ENCODE measurements at regions not wholly inside any gene's neighbourhood (a gene's known extent, or its start where the extent isn't known, plus 50 kb on each side); places are given as distances from the start of the nearest gene placed in this dataset.
"Not testable (repeated sequence)": the region's sequence is repeated elsewhere in the genome, so short reads cannot be mapped to it uniquely, and the experiment has no call there.

DNA sequence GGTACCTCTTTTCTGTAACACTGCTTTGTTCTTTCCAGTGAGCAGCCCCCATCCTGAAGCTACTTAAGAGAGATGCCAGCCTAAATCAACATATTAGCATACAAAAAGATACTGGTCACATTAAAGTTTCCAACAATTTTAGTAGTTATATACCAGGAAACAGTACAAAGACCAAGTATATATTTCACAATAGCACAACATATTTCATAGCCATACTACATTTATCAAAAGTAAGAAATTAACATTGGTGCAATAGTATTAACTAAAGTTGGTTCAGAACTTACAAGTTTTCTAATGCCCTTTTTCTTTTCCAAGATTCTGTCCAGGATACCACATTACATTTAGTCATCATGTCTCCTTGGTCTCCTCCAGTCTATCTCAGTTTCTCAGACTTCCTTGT lies 641.0 kb upstream of the GJE1 start:
- no peak for DNase-seq

DNA sequence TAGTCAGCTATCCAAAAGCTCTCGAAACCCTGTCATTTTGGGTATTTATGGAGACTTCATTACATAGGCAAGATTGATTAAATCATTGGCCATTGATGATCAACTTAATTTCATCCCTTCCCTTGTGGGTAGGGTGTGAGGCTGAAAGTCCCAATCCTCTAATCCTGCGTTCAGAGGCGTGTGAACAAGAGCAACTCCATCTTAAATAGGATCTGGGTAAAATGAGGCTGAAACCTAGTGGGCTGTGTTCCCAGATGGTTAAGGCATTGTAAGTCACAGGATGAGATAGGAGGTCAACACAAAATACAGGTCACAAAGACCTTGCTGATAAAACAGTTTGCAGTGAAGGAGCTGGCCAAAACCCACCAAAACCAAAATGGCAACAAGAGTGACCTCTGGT lies 641.7 kb upstream of the GJE1 start:
- DNase-seq = no peak

DNA sequence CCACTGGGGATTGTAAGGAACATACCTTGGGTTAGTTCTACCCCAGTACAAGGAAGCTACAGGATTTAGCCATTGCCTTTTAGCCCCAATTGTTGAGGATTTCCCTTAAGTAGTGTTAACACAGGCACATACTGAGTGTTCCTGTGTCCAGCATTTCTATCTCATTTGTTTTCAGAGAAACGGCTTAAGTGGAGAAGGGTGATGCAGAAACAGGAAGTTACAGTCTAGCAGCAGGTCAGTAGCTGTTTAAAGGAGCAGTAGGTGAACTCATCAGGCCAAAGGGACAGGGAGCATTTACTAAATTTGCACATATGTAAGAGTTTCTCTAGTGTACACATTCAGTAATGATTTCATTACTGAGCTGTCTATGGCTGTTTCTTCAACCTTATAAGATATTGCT lies 644.2 kb upstream of the GJE1 start:
- no peak for DNase-seq

DNA sequence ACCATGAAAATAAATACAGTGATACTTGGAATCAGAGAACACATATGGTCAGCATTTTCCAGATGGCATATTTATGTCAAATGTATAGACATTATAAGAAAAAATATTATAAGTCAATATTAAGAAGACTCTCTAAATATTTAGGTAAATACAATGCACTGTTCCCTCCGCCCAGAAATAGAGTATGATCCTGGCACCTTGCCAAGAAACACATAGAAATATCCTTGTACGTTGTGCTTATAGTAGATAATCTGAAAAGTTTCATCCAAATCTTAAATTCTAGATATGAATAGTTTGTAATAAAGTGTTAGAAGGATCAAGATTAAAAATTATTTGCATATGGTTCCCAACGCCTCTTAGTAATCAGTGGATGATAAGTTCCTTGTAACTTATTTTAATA lies 645.8 kb upstream of the GJE1 start:
- no peak for DNase-seq

DNA sequence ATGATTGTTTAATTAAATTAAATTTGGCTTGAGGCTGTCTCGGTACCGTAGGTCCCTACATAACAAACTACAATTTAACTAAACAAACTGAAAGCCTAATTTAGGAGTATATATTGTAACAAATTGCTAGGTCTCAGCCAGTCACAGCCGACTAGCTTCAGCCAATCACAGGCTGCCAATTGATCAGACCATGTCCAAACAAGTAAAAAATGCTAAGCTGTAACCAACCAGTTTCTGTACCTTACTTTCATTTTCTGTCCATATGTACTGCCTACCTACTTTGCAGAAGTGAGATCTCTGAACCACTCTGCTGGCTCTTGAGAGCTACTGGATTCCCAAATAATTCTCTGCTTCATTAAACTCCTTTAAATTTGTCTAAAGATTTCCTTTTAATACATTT lies 648.0 kb upstream of the GJE1 start:
- peak; percentile 37 for DNase-seq

DNA sequence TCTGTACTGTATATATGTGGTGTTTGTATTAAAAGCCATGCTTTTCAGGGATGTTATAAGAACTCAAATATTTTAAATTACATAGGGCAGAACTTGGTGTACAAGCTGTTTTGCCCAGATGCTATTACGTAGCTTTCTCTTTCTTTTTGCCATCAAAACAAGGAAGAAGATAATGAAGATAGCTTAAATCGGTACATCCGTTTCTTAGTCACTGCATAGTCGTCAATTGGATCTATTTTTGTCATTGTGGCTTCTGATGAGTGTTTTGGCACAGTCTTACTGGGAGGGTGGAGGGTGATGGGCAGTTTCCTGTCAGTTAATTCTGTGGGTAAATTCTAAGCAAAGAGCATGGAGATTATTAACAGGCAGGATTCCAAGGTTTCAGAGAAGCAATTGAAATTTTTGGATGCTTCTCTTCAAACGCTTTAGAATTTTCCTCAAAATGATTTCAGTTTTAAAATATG lies 649.1 kb upstream of the GJE1 start:
- DNase-seq = peak; percentile 64

DNA sequence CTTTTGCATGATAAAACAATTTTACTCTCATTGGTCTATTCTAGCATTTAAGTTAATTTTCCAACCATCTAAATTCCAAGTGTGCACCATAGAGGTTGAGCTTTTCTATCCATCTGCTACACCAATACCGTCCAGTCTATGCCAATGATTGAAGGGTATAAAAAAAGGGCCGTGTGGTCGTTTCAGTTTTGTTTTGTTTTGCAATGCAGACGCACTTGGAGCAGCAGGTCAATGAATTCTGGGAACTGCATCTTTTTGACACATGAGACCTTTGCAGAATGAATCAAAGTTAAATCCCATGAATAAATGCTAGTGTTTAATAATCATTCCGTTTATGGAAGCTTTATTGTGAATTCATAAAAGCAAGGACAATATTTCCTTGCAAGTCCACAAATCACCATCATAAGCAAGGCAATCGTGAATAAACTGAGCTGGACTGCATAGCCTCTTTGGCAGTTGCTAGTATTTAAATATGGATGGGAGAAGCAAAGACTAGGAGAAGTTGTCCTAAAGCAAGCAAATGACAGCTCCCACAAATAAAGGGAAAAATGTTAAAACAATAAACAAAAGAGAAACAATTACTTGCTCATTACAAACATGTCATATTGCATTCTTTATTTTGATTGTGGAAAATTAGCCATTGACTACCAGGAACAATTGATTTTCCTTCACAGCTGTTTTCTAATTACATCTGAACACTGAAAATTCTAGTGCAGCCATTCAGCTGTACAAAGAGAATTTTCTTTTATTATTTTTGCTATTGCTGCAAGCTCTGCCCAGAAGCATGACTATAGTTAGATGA lies 649.7 kb upstream of the GJE1 start:
- no peak for DNase-seq

DNA sequence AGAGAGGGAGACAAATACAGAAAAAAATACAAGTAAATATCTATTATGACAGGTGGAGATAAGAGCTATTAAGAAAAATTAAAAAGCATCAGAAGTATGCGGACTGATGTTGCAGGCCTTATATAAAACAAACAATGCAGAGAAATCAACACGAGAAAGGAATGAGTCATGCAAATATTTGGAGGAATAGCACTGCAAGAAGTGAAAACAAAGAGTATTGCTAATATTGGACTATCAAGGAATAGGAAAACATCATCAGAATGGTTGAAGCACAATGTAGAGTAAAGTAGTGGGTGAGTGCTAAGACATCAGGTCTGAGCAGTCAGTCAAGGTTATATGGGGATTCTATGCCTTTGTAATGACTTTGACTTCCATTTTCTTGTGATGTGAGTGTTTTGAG lies 657.5 kb upstream of the GJE1 start:
- no peak for DNase-seq

DNA sequence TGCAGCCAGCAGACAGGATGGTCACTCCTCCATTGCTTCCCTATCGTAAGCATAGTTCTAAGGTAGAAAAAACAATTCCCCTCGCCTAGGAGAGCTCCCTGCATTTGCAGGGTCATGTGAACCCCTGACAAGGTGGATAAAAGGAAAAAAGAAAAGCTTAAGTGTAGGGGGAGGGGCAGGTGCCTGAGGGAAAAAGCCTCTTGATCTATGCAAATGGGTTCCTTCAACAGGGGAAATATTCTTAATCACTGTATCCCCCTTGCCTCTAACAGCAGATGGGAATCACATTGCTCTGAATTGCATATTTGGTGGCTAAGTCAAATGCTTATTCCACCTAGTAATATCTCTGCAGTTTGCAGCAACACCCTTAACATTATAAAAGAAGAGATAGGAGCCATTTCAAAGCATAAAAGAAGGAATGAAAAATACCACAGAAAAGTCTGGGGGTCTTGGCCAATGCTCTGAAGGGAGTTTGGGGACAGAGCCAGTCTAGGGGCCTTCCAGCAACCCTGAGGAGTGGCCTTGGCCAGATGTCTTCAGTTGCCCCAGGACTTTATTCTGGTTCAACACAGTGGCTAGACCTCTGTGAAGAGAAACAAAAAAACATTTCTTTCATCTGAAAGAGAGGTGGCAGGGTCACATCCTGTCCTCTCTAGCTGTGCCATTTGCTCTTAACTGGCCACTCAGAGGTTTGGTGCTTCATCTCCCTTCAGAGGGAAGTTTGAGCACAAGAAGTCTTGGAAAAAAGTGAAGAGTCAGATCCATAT lies 660.4 kb upstream of the GJE1 start:
- DNase-seq = no peak

DNA sequence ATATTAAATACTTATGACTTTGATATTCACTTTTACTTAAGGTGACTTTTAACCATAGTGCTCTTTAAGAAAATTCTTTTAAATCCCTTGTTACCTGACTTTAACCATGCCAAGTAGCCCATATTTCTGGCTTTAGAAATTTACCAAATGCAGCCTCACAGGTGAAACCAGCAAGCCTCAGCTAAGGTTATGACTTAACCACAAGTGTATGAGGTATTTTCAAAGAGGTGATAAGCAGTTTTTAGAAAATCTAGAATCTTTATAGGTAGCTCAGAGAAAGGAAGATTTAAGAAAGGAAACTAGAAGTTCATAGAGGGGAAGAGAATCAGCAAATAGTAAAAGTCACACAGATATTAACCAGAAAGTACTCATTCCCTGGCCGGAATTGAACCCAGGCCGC lies 661.9 kb upstream of the GJE1 start:
- no peak for DNase-seq

DNA sequence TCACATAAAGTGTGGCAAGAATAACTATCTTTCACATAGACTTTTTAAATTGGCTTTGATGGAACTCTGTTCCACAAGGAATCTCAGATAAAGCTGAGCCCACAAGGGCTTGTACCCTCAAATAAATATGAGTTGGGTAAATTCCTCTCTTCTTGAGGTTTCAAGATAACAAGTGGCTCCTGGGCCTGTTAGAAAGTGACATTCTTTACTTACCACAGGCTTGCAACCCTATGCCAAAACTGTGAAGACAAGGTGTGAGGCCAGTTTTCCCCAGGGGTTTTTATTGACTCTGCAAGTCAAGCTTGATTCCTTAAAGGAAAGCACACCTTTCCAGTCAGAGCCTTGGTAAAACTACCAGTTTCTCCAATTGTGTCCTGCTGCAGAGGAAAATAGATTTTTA lies 664.8 kb upstream of the GJE1 start:
- no peak for DNase-seq

DNA sequence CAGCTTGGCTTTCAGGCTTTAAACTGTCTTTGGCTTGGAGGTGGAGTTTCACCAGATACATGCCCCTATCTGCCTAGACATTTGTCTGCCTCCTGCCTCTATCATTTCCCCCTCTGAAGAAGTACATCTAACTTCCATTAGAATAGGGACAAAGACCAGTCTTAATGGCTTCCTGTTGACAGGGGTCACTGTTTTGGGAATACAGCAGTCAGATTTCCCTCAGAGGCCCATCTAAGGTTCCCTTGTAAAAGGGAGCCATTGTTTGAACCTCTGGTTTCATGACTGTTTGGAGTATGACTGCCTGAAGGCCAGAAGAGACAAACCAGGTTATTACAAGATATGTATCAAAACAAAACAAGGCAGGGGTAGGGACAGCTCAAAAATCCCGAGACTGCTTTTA lies 665.7 kb upstream of the GJE1 start:
- DNase-seq = no peak

DNA sequence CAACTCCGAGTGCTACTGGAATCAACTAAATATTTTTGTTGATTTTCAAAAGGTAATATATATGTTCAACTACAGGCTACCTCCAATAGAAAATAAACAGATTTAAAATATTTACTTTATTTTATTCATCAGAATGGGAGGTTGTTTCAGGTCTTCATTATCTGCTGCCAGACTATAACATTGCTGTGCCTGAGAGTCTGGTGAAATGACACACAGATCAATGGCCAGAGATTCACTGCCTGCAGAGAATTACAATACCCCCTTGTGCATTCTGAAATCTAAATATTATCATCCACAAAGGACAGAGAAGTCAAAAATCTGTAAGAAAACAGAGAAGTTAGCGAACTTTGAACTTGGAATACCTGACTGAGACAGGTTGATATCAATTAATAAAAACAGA lies 667.8 kb upstream of the GJE1 start:
- DNase-seq = no peak

DNA sequence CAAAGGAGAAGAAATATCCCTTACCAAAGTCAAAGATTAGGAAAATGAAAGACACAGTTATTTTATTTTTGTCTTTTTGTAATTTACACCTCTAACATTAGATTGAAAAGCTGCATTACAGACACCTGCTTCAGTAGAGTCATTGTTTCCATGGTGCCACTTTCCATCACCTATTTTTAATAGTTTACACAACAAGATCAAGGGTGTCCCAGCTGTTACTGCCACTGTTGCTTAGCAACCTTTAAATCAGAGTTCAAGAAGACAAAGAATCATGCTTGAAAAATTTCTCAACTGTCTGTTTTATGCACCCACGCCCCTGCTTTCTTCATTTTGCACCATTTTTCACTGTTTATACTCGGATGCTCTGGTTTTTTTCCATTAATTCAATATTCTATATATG lies 668.2 kb upstream of the GJE1 start:
- DNase-seq = no peak

DNA sequence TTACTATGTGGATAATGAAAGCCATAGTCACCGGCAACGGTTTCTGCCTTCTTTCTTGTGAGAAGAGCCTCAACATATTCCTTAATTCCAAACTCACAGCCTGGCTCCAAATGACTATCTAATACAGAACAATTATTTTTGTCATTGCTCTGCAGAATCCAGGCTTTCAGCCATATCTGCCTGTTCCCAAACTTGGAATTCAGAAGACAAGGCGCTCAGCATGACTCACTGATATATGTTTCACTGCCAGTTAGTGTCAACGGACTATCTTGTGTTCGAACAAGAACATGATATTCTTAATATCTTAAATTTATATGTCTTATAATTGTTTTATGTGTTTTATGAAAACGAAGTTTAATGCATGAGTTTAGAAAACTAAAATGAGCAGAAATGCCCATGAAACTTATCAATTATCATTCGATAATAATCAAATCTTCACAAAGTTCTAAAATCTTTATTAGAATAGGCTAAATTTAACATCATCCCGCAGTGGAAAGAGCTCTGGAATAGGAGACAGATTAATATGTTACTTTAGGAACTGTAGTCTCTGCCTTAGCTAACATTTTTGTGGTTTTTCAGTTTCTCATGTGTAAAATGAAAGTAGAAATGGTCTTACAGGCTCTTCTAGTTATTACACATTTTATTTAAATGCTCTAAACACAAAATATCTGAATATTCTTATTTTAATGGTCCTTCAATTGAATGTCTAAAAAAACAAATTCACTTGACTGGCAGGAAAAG lies 669.3 kb upstream of the GJE1 start:
- DNase-seq = no peak

DNA sequence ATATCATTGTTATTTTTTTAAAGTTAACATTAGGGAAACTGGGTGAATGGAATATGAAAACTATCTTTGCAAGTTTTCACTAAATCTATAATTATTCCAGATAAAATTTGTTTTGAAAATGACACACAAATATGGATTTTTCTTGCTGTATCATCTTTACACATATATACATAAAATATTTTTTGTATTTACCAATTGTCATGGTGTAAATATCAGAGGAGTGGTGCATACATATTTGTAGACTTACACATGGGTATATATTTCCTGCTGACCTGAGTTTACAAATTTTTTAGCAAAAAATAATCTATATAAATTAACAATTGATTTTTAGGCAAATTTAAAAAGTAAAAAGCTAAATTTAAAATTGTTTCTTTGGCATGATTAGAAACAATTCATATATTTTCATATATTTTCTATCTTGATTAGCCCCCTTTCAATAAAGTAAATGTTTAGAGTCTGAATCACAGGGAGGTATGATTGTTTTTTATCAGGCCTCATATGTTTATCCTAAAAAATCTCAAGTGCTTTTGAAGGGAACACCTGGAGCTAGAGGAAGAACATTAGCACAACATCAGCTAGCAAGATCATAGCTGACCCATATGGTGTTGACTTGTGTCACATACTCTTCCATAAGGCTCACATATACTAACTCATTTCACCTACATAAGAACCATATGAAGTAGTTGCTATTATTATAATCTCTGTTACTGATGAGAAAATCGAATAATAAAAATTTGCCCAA lies 671.8 kb upstream of the GJE1 start:
- no peak for DNase-seq

DNA sequence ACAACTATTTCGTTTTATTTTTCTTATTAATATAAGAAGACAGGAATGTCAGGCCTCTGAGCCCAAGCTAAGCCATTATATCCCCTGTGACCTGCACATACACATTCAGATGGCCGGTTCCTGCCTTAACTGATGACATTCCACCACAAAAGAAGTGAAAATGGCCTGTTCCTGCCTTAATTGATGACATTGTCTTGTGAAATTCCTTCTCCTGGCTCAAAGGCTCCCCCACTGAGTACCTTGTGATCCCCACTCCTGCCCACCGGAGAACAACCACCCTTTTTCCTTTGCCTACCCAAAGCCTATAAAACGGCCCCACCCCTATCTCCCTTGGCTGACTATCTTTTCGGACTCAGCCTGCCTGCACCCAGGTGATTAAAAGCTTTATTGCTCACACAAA lies 672.5 kb upstream of the GJE1 start:
- DNase-seq = not testable (repeated sequence)

DNA sequence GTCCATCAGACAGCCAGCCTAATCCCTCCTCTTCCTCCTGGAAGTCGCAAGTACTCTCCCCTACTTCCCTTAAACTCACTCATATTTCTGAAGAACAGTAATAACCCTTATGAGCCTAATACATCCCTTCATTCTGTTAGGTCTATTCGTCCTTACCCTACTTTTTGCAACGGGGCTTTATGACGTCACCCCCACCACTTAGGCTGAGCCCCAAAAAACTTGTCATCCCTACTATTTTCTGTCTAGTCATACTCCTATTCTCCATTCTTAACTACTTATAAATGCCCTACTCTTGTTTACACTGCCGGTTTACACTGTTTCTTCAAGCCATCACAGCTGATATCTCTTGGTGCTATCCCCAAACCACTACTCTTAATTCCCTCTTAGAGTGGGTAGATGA lies 674.7 kb upstream of the GJE1 start:
- DNase-seq = not testable (repeated sequence)

DNA sequence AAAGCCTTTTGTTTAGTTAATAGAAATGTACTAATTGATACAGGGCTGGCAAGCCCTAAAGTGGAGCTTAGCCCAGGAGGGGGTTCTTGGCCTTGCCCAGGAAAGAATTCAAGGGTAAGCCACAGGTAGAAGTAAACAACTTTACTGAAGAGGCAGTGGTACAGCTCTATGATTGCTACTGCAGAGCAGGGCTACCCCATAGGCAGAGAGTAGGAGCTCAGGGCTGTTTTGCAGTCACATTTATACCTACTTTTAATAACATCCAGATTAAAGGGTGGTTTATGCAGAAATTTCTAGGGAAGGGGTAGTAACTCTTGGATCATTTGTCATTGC lies 680.4 kb upstream of the GJE1 start:
- no peak for DNase-seq

DNA sequence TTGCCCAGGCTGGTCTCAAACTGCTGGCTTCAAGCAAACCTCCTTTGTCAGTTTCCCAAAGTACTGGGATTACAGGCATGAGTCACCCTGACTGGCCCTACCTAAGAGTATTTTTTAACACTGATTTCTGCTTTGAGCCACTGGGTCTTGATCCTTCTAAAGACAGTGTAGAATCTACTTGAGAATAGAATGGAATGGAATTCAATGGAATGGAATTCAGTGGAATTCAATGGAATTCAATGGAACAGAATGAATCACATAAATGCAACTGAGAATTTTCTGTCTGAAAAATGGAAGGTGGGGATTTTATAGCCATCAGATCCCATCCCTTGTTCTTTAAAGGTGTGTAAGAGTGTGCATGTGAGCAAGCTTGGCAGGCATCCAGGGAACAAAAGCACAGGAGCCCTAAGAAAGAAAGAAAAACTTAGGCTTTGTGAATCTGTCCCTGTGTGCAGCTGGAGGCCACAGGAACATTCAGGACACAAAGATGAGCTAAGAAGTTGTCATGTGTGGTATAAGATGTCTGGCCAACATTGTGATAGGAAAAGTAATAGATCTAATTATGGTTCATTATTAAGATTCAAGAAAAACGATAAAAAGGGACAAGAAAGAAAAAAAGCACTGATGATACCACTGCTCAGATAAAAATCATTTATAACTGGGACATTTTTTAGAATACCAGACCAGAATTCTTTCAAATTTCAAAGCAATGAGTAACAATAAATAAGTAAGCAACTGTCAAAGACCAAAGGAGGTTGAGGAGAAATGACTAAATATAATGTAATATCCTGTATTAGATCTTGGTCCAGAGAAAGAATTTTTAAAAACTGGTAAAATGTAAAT lies 681.0 kb upstream of the GJE1 start:
- no peak for DNase-seq

DNA sequence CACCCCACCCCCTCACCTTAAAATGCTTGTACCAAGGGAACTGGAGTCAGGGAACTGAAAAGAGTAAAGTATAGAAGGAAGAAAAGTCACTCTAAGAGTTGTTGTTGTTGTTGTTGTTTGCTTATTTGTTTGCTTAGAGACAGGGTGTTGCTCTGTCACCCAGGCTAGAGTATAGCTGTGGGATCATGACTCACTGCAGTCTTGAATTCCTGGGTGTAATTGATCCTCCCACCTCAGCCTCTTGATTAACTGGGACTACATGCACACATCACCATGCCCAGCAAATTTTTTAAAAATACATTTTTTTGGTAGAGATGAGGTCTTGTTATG lies 681.6 kb upstream of the GJE1 start:
- DNase-seq = no peak

DNA sequence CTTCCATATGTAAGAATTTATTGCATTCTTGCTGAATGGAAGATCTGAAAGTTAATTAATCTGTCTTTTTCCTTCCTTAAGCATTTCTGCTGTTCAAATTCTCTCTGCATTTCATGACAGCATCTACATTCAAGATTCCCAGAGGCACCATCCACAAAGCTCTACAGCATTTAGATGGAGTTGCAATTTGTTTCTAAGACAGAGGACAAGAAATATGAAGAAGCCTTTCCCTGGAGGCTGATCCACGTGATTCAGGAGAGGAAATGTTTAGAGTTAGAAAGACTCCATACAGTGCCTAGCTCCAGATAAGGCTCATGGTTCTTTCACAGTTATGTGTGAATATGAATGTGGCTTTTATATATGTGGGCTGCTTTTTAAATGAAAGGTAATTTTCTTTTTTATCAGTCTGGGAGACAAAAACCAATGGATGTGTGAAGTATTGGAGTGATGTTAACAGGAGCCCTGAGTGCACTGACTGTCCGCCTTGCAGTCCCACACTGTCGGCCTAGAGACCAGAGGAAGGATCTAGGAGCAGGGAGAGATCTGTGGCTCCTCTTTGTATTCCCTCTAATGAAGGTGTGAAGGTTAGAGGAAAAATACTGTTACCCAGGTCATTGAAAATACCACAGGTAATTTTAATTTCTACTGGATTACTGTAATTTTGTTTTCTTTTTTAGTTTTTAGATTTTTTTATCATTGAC lies 686.6 kb upstream of the GJE1 start:
- no peak for DNase-seq
